Inflammatory macrophage treated with lipopolysaccharide for 1 hour (primary cell): ENCODE measurements at regions not wholly inside any gene's neighbourhood (a gene's known extent, or its start where the extent isn't known, plus 50 kb on each side); places are given as distances from the start of the nearest gene placed in this dataset.
A peak's percentile ranks its signal among the peaks of the same experiment; 100 is the strongest.

ENCODE experiments used
- DNase-seq, 2 donors: peaks; one replicate each; pipeline ENCODE4 v3.0.0-alpha.2; 2020 to 2022

- DNase-seq: no peak
Observed at GRCh38 chr15:94099574-94099960, 131.8 kb upstream of the MCTP2 start.

- no peak for DNase-seq
Observed at GRCh38 chr15:94098921-94099573, 132.3 kb upstream of the MCTP2 start.

GRCh38 chr15:94097552-94097951 is 133.8 kb upstream of the MCTP2 start:
- no peak for DNase-seq

GRCh38 chr15:94094310-94094709 is 137.1 kb upstream of the MCTP2 start:
- no peak for DNase-seq

- no peak for DNase-seq
Observed at GRCh38 chr15:94086341-94086740, 145.0 kb upstream of the MCTP2 start.

GRCh38 chr15:94083467-94084052 is 147.8 kb upstream of the MCTP2 start:
- no peak for DNase-seq

GRCh38 chr15:94081829-94082228 is 149.5 kb upstream of the MCTP2 start:
- DNase-seq: no peak

- no peak for DNase-seq
Observed at GRCh38 chr15:94080989-94081605, 150.3 kb upstream of the MCTP2 start.

GRCh38 chr15:94080416-94080815 is 150.9 kb upstream of the MCTP2 start:
- DNase-seq: no peak

GRCh38 chr15:94079968-94080367 is 151.4 kb upstream of the MCTP2 start:
- DNase-seq: no peak

- no peak for DNase-seq
Observed at GRCh38 chr15:94079459-94079858, 151.9 kb upstream of the MCTP2 start.

- no peak for DNase-seq
Observed at GRCh38 chr15:94077938-94078337, 153.4 kb upstream of the MCTP2 start.

- no peak for DNase-seq
Observed at GRCh38 chr15:94075349-94075748, 156.0 kb upstream of the MCTP2 start.

GRCh38 chr15:94070356-94071295 is 160.7 kb upstream of the MCTP2 start:
- peak in 1 of 2 donors; percentile 16 for DNase-seq

- no peak for DNase-seq
Observed at GRCh38 chr15:94069844-94070243, 161.5 kb upstream of the MCTP2 start.

- no peak for DNase-seq
Observed at GRCh38 chr15:94066811-94067210, 164.6 kb upstream of the MCTP2 start.

GRCh38 chr15:94066046-94066445 is 165.3 kb upstream of the MCTP2 start:
- no peak for DNase-seq

- no peak for DNase-seq
Observed at GRCh38 chr15:94064676-94065313, 166.6 kb upstream of the MCTP2 start.

- no peak for DNase-seq
Observed at GRCh38 chr15:94061041-94061440, 170.3 kb upstream of the MCTP2 start.

- DNase-seq: peak; percentile 28 to 41
Observed at GRCh38 chr15:94059013-94059587, 172.3 kb upstream of the MCTP2 start.

GRCh38 chr15:94057305-94057704 is 174.1 kb upstream of the MCTP2 start:
- DNase-seq: no peak

GRCh38 chr15:94056314-94056713 is 175.0 kb upstream of the MCTP2 start:
- no peak for DNase-seq

- no peak for DNase-seq
Observed at GRCh38 chr15:94053626-94054025, 177.7 kb upstream of the MCTP2 start.
